ENCODE measurements at regions not wholly inside any gene's neighbourhood (a gene's known extent, or its start where the extent isn't known, plus 50 kb on each side); places are given as distances from the start of the nearest gene placed in this dataset.

GRCh38 chr18:76545433-76546087 is 50.5 kb upstream of the ZNF516 start:
- DNase-seq (ENCODE audit: low read depth), result no peak

- no peak for DNase-seq (ENCODE audit: low read depth)
Measured at GRCh38 chr18:76544511-76545345, 49.7 kb upstream of the ZNF516 start.

Measured in stimulated activated CD8-positive, alpha-beta memory T cell treated with anti-CD3 and anti-CD28 coated beads, Interleukin-12 subunit alpha, Interleukin-12 subunit beta, amount 100 ng/mL, for 1 hour (primary cell).